ENCODE measurements at regions not wholly inside any gene's neighbourhood (a gene's known extent, or its start where the extent isn't known, plus 50 kb on each side); places are given as distances from the start of the nearest gene placed in this dataset.

DNA sequence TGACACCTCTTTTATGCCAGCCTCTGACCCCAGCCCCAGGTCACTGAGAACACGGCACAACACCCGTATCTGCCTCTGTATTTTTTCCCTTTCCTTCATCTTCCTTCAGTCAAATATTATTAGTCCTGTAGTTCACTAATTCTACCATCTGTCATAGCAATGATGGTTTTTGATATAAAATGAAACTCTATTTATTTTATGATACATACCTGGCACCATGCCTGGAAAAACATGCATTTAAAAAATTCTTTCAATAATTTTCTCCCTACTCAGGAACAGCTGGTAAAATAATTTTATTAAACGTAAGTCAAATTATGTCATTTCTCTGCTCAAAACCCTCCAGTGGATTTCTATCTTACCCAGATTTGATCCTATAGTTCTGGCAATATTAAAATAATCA is 224.7 kb downstream of the CDH7 start:
- no peak overlapping the region for H3K4me3 ChIP-seq (replicated peaks; ENCODE audit: low read depth, low read length)
- TF ChIP-seq, protein P1, sequence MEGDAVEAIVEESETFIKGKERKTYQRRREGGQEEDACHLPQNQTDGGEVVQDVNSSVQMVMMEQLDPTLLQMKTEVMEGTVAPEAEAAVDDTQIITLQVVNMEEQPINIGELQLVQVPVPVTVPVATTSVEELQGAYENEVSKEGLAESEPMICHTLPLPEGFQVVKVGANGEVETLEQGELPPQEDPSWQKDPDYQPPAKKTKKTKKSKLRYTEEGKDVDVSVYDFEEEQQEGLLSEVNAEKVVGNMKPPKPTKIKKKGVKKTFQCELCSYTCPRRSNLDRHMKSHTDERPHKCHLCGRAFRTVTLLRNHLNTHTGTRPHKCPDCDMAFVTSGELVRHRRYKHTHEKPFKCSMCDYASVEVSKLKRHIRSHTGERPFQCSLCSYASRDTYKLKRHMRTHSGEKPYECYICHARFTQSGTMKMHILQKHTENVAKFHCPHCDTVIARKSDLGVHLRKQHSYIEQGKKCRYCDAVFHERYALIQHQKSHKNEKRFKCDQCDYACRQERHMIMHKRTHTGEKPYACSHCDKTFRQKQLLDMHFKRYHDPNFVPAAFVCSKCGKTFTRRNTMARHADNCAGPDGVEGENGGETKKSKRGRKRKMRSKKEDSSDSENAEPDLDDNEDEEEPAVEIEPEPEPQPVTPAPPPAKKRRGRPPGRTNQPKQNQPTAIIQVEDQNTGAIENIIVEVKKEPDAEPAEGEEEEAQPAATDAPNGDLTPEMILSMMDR (IDR thresholded peaks at IDR 0.05; ENCODE audit: low read length, missing control alignments): no peak
- no peak for DNase-seq (ENCODE audit: low read depth)

DNA sequence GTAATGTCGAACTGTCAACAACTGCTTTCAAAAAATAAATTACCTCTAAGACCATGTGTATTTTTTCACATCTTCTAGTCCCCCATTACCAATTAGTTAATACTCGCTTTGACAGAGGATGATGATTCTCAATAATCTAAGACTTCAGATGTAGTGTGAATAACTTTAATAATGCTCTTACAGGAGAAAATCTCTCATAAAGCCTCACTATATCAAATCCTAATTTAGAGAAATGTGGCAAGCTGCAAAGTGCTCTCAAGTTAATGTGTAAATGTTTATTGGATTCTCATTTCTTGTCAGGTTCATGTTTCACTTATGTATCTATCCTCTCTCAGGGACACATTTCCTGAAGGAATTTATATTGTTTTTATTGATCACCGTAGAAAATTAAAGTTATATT is 223.9 kb downstream of the CDH7 start:
- no peak for DNase-seq (ENCODE audit: low read depth)
- H3K4me3 ChIP-seq (replicated peaks; ENCODE audit: low read depth, low read length): no peak overlapping the region
- TF ChIP-seq, protein P1 (IDR thresholded peaks at IDR 0.05; ENCODE audit: low read length, missing control alignments): no peak

DNA sequence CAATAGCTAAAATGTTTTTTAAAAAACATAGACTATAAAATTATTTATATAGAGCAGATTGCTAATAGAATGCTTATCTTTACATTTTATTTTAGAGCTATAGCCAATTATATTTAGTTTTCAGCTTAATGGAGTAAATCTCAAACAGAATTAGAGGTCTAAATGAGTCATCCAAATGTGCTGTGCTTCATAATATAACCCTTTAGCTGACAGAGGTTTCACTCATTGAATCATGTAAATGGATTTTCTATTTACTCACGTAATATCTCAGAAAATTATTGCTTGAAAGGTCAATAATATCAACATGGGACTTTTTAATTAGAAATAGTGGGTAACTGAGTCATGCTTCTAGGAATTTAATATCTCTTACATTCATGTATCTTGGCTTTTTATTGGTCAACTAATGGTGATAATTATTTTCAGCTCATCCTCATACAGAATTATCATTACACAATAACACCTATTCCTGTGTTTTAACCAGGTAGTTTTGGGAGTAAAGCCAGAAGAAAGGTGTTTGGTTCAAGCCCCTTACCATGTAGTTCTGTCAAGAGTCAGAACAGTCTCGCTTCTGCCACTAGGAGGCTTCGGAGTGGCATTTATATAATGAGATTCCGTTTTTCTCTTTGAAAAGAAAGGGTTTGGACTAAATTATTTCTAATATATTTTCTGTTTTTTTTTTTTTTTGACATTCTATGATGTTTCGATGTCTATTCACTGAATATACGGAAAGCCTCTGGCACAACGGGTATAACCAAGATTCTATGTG is 217.6 kb downstream of the CDH7 start:
- TF ChIP-seq, protein P1 (IDR thresholded peaks at IDR 0.05; ENCODE audit: low read length, missing control alignments): no peak
- H3K4me3 ChIP-seq (replicated peaks; ENCODE audit: low read depth, low read length): no peak overlapping the region
- DNase-seq (ENCODE audit: low read depth): no peak

DNA sequence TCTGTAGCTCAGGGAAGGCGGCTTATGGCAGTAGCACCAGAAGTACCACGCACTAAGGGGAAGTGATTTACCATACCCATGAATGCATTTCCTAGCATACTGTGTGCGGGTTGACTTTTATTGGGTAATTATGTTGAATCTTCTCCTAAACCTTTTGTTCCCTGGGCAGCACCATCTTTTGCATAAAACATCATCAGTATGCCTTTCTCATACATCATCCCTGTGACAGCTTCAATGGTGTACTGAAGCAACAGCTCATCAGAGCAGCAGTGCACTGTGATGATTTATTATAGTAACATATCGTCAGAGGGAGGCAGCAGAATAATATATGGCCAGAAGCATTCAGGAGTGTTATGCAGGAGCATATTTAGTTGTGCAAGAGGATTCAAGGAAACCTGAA is 204.9 kb downstream of the CDH7 start:
- DNase-seq (ENCODE audit: low read depth): no peak
- no peak overlapping the region for H3K4me3 ChIP-seq (replicated peaks; ENCODE audit: low read depth, low read length)
- TF ChIP-seq, protein P1 (IDR thresholded peaks at IDR 0.05; ENCODE audit: low read length, missing control alignments): no peak

DNA sequence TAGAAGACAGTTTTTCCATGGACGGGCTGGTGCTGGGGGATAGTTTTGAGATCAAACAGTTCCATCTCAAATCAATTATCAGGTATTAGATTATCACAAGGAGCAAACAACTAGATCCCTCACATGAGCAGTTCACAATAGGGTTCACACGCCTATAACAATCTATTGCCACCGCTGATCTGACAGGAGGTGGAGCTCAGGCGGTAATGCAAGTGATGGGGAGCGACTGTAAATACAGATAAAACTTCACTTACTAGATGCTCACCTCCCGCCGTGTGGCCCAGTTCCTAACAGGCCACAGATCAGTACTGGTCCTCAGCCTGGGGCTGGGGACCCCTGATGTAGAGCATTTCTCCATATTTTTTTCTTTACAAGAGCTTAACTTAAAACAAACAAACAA is 203.6 kb downstream of the CDH7 start:
- no peak overlapping the region for H3K4me3 ChIP-seq (replicated peaks; ENCODE audit: low read depth, low read length)
- TF ChIP-seq, protein P1 (IDR thresholded peaks at IDR 0.05; ENCODE audit: low read length, missing control alignments): no peak
- DNase-seq (ENCODE audit: low read depth): no peak

DNA sequence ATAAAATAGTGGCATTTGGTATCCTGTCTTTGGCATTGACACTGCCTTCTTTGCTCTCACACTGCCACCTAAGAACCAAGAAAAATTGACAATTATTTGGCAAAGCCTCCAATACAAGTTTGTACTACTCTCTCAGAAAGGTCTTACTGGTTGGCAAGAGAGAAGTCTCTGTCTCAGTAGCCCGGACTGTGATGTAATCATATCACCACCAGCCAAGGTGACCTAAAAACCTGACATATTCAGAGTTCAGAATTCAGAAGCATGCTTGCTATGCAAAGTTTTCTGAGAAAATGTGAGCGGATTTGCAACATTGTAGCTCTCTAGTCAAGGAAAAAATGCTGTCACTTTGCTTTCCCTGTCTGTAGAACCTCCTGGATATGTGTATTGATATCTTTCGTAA is 196.0 kb downstream of the CDH7 start:
- TF ChIP-seq, protein P1 (IDR thresholded peaks at IDR 0.05; ENCODE audit: low read length, missing control alignments): no peak
- DNase-seq (ENCODE audit: low read depth): no peak
- no peak overlapping the region for H3K4me3 ChIP-seq (replicated peaks; ENCODE audit: low read depth, low read length)

DNA sequence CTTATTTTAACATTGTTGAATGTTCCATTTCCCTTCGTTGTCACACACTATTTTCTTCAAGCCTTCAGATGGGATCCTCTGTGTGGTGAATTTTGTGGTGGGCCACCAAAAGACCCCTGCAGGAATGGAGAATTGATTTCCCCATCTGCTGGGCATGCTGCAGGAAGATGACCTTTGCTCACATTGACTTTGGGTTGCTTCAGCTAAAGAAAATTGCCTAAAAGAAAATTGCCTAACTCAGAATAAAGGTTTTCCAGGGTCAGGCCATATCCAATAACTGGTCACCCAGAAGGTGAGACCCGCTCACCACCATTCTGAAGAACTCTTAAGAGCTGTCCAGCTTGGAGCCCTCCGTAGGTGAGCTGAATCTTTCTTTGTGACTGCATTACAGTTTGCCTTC is 192.5 kb downstream of the CDH7 start:
- DNase-seq (ENCODE audit: low read depth): no peak
- no peak overlapping the region for H3K4me3 ChIP-seq (replicated peaks; ENCODE audit: low read depth, low read length)
- TF ChIP-seq, protein P1 (IDR thresholded peaks at IDR 0.05; ENCODE audit: low read length, missing control alignments): no peak
